AG04450 (cell line): ENCODE measurements at regions not wholly inside any gene's neighbourhood (a gene's known extent, or its start where the extent isn't known, plus 50 kb on each side); places are given as distances from the start of the nearest gene placed in this dataset.

Experiments
- CTCF ChIA-PET: fragments of 300-600, 350-600 bp; formaldehyde crosslinking; extraction: SDS; loops from one replicate; lab custom pipeline; 2022; ENCODE audit warnings: antibody characterized with exemption, inconsistent platforms; lab: Charles Lee
- POLR2A ChIA-PET: fragments of 350-600 bp; formaldehyde crosslinking; extraction: SDS; loops from one replicate; lab custom pipeline; 2021; ENCODE audit warnings: antibody characterized with exemption, inconsistent platforms; lab: Yijun Ruan, JAX
- DNase-seq: peaks from one replicate; pipeline ENCODE4 v3.0.0-alpha.2; 2011; ENCODE audit warnings: low read depth, low spot score
- H3K27ac ChIP-seq: one replicate; pipeline ENCODE4 v1.5.1; 2012; ENCODE audit warnings: low read depth, low read length, control low read depth
- H3K27me3 ChIP-seq: one replicate; pipeline ENCODE4 v1.6.0; 2012; ENCODE audit warnings: low read length; ENCODE audit not compliant: control insufficient read depth, insufficient read depth
- H3K4me3 ChIP-seq: 2 replicates; pipeline ENCODE4 v1.5.1; 2011; ENCODE audit warnings: mild to moderate bottlenecking, low read depth, low read length, control low read depth
- H3K9me3 ChIP-seq: 2 replicates; pipeline ENCODE4 v1.5.1; 2012; ENCODE audit warnings: low read length; ENCODE audit not compliant: control insufficient read depth, insufficient read depth
- CTCF ChIP-seq: IDR thresholded peaks from 2 replicates; pipeline ENCODE4 v1.5.1; 2011; ENCODE audit warnings: low read depth, low read length, control low read depth, inconsistent platforms

GRCh38 chr18:71125581-71125980 lies 836.7 kb downstream of the SOCS6 start:
- ChIA-PET POLR2A (no interaction called here), CTCF (no interaction called here)
- no peak for DNase-seq
- Histone ChIP-seq H3K4me3 (no peak overlapping the region), H3K9me3 (no peaks in the 10 kb centered on the region), H3K27ac (no peak overlapping the region), H3K27me3 (no peaks in the 10 kb centered on the region)
- TF ChIP-seq CTCF: no peak

DNA sequence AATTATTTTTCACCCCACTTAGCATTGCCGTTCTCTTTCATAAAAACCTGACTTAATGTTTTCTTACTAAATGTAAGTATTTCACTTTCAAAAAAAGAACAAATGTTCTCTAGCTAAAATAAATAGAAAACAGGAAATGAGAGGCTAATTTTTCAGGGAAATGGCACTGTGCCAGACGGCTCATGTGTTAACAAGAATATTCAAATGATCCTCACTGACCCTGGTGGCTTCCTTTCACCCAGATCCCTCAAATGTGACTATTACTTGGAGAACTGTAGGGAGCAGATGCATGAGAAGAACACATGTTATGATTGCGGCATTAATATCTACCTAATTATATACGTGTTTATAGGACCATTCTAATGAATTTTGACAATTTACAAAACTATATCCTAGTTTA lies 827.7 kb downstream of the SOCS6 start:
- DNase-seq: no peak
- no peak overlapping the region for H3K27ac ChIP-seq
- ChIA-PET CTCF (no interaction called here), POLR2A (no interaction called here)
- H3K9me3 ChIP-seq: no peaks in the 10 kb centered on the region
- no peak for TF ChIP-seq CTCF
- no peak overlapping the region for H3K4me3 ChIP-seq
- H3K27me3 ChIP-seq: no peaks in the 10 kb centered on the region

DNA sequence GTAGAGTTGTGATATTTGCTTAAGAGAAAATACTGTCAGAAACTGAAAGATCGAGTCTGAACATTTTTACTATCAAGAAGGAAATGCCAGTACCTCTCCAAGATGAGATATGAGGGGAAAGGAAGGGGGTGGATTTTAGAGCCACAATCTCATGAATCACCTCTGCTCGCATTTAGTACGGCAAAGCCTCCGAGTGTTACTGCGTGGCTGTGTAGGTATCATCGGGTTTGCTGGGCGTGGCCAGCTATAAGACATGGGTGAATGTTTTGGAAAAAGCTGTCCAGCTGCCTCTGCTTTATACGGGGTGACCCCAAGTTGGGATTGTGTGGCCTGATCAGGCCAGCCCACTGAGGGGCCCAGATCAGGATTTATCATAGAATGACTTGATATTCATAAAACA lies 826.4 kb downstream of the SOCS6 start:
- Histone ChIP-seq H3K27me3 (no peaks in the 10 kb centered on the region), H3K9me3 (no peaks in the 10 kb centered on the region), H3K4me3 (no peak overlapping the region), H3K27ac (no peak overlapping the region)
- no peak for DNase-seq
- no peak for TF ChIP-seq CTCF
- CTCF ChIA-PET: no interaction called here
- POLR2A ChIA-PET: no interaction called here

GRCh38 chr18:71114550-71115210 lies 825.8 kb downstream of the SOCS6 start:
- no peak for DNase-seq
- Histone ChIP-seq H3K9me3 (no peaks in the 10 kb centered on the region), H3K27me3 (no peaks in the 10 kb centered on the region), H3K4me3 (no peak overlapping the region), H3K27ac (no peak overlapping the region)
- TF ChIP-seq CTCF: no peak
- ChIA-PET CTCF (no interaction called here), POLR2A (no interaction called here)

GRCh38 chr18:71107244-71107643 lies 818.4 kb downstream of the SOCS6 start:
- ChIA-PET POLR2A (no interaction called here), CTCF (no interaction called here)
- no peak for DNase-seq
- no peak overlapping the region for H3K27ac ChIP-seq
- no peak overlapping the region for H3K4me3 ChIP-seq
- no peak for TF ChIP-seq CTCF
- H3K9me3 ChIP-seq: no peaks in the 10 kb centered on the region
- H3K27me3 ChIP-seq: no peaks in the 10 kb centered on the region
